ENCODE measurements at regions not wholly inside any gene's neighbourhood (a gene's known extent, or its start where the extent isn't known, plus 50 kb on each side); places are given as distances from the start of the nearest gene placed in this dataset.

- no peak for DNase-seq (ENCODE audit: low read depth)
These were observed 52.9 kb upstream of the IRX1 start for GRCh38 chr5:3542769-3543168.

- peak; percentile 7 for DNase-seq (ENCODE audit: low read depth)
These were observed 53.5 kb upstream of the IRX1 start for GRCh38 chr5:3542158-3542557.

- DNase-seq (ENCODE audit: low read depth), result no peak
These were observed 56.7 kb upstream of the IRX1 start for GRCh38 chr5:3538886-3539285.

- no peak for DNase-seq (ENCODE audit: low read depth)
These were observed 57.7 kb upstream of the IRX1 start for GRCh38 chr5:3537942-3538341.

- no peak for DNase-seq (ENCODE audit: low read depth)
These were observed 60.0 kb upstream of the IRX1 start for GRCh38 chr5:3535414-3536211.

GRCh38 chr5:3534997-3535396 is 60.6 kb upstream of the IRX1 start:
- no peak for DNase-seq (ENCODE audit: low read depth)

- DNase-seq (ENCODE audit: low read depth), result peak; percentile 13
These were observed 64.2 kb upstream of the IRX1 start for GRCh38 chr5:3531320-3531986.

GRCh38 chr5:3530251-3530650 is 65.4 kb upstream of the IRX1 start:
- no peak for DNase-seq (ENCODE audit: low read depth)

- no peak for DNase-seq (ENCODE audit: low read depth)
These were observed 69.0 kb upstream of the IRX1 start for GRCh38 chr5:3526551-3527185.

- DNase-seq (ENCODE audit: low read depth), result no peak
These were observed 73.1 kb upstream of the IRX1 start for GRCh38 chr5:3522491-3522890.

- DNase-seq (ENCODE audit: low read depth), result no peak
These were observed 77.1 kb upstream of the IRX1 start for GRCh38 chr5:3518576-3518975.

- DNase-seq (ENCODE audit: low read depth), result no peak
These were observed 77.6 kb upstream of the IRX1 start for GRCh38 chr5:3518051-3518450.

- no peak for DNase-seq (ENCODE audit: low read depth)
These were observed 78.3 kb upstream of the IRX1 start for GRCh38 chr5:3517348-3517747.

- DNase-seq (ENCODE audit: low read depth), result no peak
These were observed 83.1 kb upstream of the IRX1 start for GRCh38 chr5:3512361-3513095.

GRCh38 chr5:3511934-3512333 is 83.7 kb upstream of the IRX1 start:
- no peak for DNase-seq (ENCODE audit: low read depth)

- no peak for DNase-seq (ENCODE audit: low read depth)
These were observed 84.1 kb upstream of the IRX1 start for GRCh38 chr5:3511519-3511918.

- no peak for DNase-seq (ENCODE audit: low read depth)
These were observed 84.8 kb upstream of the IRX1 start for GRCh38 chr5:3510642-3511417.

- no peak for DNase-seq (ENCODE audit: low read depth)
These were observed 86.3 kb upstream of the IRX1 start for GRCh38 chr5:3509290-3509689.

GRCh38 chr5:3508395-3508794 is 87.2 kb upstream of the IRX1 start:
- DNase-seq (ENCODE audit: low read depth), result no peak

- no peak for DNase-seq (ENCODE audit: low read depth)
These were observed 104.6 kb upstream of the IRX1 start for GRCh38 chr5:3490957-3491507.

- no peak for DNase-seq (ENCODE audit: low read depth)
These were observed 106.3 kb upstream of the IRX1 start for GRCh38 chr5:3489239-3489843.

Measured in renal cortical epithelial cell (primary cell).